Myocyte (in vitro differentiated cells): ENCODE measurements at regions not wholly inside any gene's neighbourhood (a gene's known extent, or its start where the extent isn't known, plus 50 kb on each side); places are given as distances from the start of the nearest gene placed in this dataset.

Experiments used
- DNase-seq: peaks from one replicate; pipeline ENCODE4 v3.0.0-alpha.2; 2012; ENCODE audit warnings: low read depth

- DNase-seq: no peak
Measured at GRCh38 chr6:95777338-95777737, 200.0 kb downstream of the MANEA start.

GRCh38 chr6:95780037-95780436 lies 202.7 kb downstream of the MANEA start:
- no peak for DNase-seq

GRCh38 chr6:95784019-95784418 lies 206.7 kb downstream of the MANEA start:
- no peak for DNase-seq

- no peak for DNase-seq
Measured at GRCh38 chr6:95784869-95785268, 207.5 kb downstream of the MANEA start.

GRCh38 chr6:95785785-95786184 lies 208.4 kb downstream of the MANEA start:
- DNase-seq: no peak

GRCh38 chr6:95786802-95787201 lies 209.5 kb downstream of the MANEA start:
- DNase-seq: no peak

- no peak for DNase-seq
Measured at GRCh38 chr6:95790787-95791186, 213.5 kb downstream of the MANEA start.

GRCh38 chr6:95794749-95795148 lies 217.4 kb downstream of the MANEA start:
- no peak for DNase-seq

- DNase-seq: no peak
Measured at GRCh38 chr6:95795927-95796326, 218.6 kb downstream of the MANEA start.

- DNase-seq: no peak
Measured at GRCh38 chr6:95797054-95797453, 218.7 kb upstream of the FUT9 start.

GRCh38 chr6:95802978-95803377 lies 212.8 kb upstream of the FUT9 start:
- DNase-seq: no peak

GRCh38 chr6:95803889-95804288 lies 211.9 kb upstream of the FUT9 start:
- DNase-seq: no peak

- DNase-seq: no peak
Measured at GRCh38 chr6:95804847-95805541, 210.8 kb upstream of the FUT9 start.

GRCh38 chr6:95805699-95806098 lies 210.1 kb upstream of the FUT9 start:
- DNase-seq: no peak

- no peak for DNase-seq
Measured at GRCh38 chr6:95815389-95816056, 200.3 kb upstream of the FUT9 start.

- DNase-seq: no peak
Measured at GRCh38 chr6:95819461-95819860, 196.3 kb upstream of the FUT9 start.

GRCh38 chr6:95819939-95820338 lies 195.8 kb upstream of the FUT9 start:
- DNase-seq: no peak

GRCh38 chr6:95830859-95831557 lies 184.8 kb upstream of the FUT9 start:
- DNase-seq: no peak

GRCh38 chr6:95837890-95838289 lies 177.9 kb upstream of the FUT9 start:
- no peak for DNase-seq

GRCh38 chr6:95841560-95841959 lies 174.2 kb upstream of the FUT9 start:
- DNase-seq: no peak

- no peak for DNase-seq
Measured at GRCh38 chr6:95846652-95847051, 169.1 kb upstream of the FUT9 start.

GRCh38 chr6:95847061-95847460 lies 168.7 kb upstream of the FUT9 start:
- DNase-seq: no peak

GRCh38 chr6:95848717-95849116 lies 167.1 kb upstream of the FUT9 start:
- DNase-seq: no peak
